GM19397 (cell line): ENCODE measurements at regions not wholly inside any gene's neighbourhood (a gene's known extent, or its start where the extent isn't known, plus 50 kb on each side); places are given as distances from the start of the nearest gene placed in this dataset.

Experiments used
- ATAC-seq: cut with Tn5 transposase; IDR thresholded peaks from one replicate; pipeline ENCODE4 v1.9.1; 2021; ENCODE audit warnings: mild to moderate bottlenecking, moderate library complexity; ENCODE audit not compliant: unreplicated experiment

DNA sequence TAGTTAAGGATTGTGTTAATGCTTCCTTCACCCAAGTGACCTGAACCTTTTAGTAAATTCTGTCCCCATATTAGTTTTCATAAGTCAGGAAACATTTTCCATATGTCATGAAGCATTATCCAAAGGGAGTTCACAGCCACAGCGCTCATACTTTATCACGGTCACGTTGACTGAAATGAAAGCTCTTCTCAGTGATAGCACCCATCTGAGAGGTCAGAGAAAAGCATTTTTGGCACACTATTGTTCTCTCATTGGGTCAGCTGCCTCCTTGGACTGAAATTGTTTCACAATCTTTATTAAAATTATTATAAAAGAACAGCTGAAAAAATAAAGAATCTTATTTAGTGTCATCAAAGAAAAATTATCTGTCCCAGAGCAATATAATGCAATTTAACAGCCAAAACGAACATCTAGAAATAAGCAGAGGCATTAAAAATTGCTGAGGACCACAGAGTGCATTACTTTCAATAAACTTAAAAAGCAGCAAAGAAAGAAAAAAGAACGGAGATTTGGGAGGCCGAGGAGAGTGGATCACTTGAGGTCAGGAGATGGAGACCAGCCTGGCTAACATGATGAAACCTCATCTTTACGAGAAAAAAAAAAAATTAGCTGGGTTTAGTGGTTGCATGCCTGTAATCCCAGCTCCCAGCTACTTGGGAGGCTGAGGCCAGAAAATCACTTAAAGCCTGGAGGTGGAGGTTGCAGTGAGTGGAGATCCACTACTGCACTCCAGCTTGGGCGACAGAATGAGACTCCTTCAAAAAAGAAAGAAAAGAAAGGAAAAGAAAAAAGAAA, 680.8 kb upstream of the FAM241A start:
- ATAC-seq, result no peak

- ATAC-seq, result no peak
Observed at GRCh38 chr4:111466811-111467604, 678.2 kb upstream of the FAM241A start.

- ATAC-seq, result no peak
Observed at GRCh38 chr4:111475001-111475400, 670.3 kb upstream of the FAM241A start.

- no peak for ATAC-seq
Observed at GRCh38 chr4:111475666-111476065, 669.6 kb upstream of the FAM241A start.

GRCh38 chr4:111480510-111480909, 664.7 kb upstream of the FAM241A start:
- no peak for ATAC-seq

DNA sequence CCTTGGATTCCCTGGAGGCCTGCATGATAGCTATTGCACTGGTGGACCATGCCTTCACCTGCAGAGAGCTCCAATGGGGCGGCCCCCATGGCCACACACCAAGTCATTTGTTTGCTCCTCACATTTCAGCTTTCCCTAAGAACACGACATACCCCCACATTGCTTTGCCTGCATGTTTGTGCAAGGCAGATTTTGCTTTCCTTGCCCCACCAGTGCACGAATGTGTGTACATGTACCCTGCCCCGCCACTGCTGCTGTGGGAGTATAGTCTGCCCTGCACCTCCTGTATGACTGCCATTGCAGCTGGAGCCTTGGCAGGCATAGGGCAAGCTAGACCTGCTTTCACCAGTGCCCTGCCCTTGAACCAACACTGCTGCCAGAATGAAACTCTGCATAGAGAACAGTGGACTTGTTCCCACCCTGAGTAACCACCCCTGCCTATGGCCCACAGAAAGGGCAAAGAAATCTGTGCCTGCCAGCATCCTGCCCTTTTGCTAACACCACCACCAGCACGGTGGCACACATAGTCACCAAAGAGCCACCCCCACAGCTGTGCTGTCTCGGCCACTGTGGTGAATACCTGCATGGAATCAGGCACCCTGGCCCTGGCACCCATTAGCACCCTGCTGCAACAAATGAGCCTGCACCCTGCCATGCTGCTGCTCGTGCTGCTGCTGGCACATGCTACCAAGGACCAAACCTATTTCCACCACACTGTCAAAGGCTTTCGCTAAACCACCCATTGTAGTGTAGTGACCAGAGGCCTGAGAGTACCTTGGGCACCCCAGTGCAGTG, 661.7 kb upstream of the FAM241A start:
- no peak for ATAC-seq

DNA sequence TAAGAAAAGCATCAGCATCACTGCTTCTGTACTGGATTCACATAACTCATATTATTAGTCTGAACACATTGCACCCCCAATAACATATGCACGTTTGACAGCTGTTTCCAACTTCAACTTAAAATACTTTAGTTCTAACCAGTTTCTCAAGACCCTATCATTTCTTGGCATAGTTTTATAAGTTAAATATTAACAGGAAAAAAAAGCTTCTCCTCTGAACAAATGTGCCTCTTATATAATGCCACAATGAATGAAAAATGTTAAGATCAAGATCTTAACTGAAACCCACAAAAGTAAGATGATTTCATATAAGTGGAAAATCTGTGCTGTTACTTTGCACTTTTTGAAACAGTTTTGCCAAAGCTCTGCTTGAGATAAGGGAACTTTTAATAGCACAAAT, 652.8 kb upstream of the FAM241A start:
- no peak for ATAC-seq

DNA sequence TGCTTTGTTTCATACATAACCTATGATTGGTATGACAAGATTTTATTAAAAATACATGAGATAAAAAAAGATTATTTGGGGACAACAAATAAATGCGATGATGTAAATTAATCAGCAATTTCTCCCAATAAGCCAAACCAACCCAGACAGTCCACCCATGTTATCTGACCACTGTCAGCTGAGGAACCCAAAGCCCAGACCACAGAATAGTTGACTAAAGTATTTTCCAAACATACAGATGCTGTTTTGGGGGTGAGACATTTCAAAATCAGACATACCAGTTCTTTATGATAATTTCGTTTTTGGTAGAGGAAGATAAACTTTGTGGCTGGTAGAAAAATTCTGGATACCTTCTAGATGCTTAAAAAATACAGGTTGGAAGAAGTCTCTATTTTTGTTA, 650.8 kb upstream of the FAM241A start:
- no peak for ATAC-seq

DNA sequence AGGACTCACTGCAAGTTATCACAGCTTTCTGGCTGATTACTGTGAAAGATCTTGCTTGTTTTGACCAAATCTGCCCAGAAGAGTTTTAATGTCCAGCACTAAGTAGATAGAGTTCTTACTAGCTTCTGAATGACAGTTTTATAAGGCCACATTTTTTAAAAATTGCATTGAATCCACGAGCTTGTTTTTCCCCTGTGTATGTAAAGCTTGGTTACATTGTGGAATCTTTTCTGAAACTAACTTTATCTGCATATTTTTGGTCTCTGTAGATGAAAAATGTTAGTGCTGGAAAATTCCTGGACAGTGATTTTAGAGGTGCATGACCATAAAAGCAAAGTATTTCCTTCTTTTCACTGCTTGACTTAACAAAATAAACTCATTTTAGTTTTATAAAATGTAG, 650.3 kb upstream of the FAM241A start:
- ATAC-seq, result no peak

DNA sequence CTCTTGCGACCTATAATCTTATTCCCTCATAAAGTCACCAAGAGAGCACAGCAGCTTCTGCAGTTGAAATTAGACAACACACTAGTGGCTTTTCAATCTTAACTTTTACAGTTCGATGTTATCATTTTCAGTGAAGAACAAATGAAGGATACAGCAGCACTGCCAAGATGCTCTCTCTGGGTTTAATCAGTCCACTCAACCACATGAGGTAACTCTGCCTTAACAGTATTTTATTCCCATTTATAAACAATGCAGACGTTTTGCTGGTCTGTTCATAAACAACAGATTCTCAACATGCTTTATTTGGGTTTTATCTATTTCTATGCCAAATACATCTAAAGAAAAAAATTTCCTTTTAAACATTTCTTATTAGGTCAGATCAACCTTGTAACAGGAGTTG, 646.0 kb upstream of the FAM241A start:
- ATAC-seq, result no peak

- ATAC-seq, result no peak
Observed at GRCh38 chr4:111499706-111500105, 645.5 kb upstream of the FAM241A start.

- ATAC-seq, result no peak
Observed at GRCh38 chr4:111500858-111501257, 644.4 kb upstream of the FAM241A start.

- ATAC-seq, result no peak
Observed at GRCh38 chr4:111501946-111502345, 643.3 kb upstream of the FAM241A start.

DNA sequence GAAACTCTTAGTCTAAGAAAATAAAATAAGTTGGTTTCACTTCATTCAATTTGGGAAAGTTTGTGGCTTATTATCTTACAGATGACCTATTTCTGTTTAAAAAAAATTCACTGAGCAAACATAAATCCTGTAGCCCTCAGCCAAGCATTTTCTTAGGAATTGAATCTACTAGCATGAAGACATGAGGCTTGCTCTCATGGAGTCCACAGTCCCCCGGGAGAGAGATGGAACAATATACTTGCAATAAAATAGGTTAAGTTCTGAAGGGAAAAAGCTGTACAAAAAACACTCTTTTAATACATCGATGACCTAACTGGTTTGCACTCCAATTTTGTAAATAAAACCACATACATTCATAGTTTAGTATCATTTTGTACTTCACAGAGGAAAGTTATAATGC, 642.6 kb upstream of the FAM241A start:
- ATAC-seq, result no peak

DNA sequence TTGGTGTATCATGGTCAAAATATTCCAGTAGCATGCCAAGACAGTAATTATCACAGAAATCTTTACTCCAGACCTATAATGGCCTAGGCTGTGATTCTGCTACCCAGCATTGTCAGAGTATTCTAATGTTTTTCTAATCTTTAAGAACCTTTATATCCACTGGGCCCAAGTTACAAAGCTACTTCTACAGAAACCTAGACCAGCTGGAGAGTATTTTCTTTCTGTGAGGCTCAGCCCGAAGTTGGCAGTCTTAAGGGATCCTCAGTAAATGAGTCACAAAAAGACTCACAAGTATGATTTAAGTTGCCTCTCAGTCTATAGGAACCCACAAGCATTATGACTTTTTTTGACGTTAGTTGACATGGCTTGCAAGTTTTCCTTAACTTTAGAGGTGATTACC, 638.5 kb upstream of the FAM241A start:
- ATAC-seq, result no peak

DNA sequence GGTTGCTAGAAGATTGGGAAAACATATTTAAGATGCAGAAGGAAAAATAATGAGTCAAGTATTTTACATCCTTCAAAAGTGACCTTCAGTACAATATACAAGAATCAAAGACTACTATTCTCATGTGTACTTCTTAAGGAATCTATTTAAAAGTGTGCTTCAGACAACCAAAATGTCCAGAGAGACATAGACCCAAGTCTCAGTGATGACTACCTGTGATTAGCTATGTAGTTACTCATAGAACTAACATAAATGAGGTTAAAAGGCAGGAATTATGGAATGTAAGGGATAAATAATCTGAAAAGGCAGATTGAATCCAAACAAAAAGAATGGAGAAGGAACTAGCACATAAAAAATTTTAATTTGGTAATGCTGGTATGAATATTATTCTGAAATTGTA, 634.7 kb upstream of the FAM241A start:
- no peak for ATAC-seq

DNA sequence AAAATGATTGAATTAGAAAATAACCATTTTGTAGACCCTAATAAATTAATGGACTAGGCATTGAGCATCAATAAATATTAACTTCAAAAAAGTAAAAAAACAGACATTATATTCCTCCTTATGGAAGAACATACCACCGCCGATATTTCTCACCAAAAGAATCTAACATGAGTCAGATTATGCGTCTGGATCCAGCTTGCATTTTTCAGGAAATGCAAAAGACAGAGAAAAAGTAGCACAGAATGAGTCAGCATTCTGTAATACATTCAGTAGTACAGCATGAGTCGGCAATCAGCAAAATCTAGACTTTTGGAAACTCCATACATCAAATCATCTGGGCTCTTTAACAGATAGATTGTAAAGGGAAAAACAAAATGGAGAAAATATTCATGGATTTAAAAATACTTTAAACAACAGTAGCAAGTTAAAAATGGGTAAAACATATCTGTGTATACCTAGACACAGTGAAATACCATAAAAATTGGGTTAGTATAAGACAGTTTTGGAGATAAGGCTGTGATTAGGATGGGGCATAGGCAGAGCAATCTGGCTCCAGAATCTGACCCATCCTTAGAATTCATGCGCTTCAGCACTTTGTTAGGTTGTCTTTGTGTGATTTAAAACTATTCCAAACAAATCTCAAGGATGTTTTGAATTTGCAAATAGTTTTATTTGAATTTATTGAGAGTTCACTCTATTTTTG, 633.0 kb upstream of the FAM241A start:
- ATAC-seq, result no peak

DNA sequence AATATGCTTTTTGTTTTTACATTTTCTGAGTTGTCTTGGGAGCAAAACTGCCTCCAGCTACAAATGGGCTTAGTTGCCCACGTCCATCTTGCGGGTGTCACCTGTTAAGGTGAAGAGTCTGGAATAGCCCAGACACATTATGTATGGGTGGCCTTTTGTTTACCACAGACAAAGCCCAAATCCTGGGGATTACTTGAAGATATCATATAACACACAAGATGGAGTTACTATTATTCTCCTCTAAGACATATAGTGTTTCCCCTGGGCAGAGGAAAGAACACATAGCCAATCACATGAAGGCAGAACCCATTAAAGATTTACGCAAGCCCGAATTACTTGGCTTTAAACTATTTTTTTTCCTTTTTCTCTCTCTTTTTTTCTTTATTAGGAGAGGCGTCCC, 625.6 kb upstream of the FAM241A start:
- no peak for ATAC-seq

- ATAC-seq, result no peak
Observed at GRCh38 chr4:111530446-111530845, 614.8 kb upstream of the FAM241A start.

DNA sequence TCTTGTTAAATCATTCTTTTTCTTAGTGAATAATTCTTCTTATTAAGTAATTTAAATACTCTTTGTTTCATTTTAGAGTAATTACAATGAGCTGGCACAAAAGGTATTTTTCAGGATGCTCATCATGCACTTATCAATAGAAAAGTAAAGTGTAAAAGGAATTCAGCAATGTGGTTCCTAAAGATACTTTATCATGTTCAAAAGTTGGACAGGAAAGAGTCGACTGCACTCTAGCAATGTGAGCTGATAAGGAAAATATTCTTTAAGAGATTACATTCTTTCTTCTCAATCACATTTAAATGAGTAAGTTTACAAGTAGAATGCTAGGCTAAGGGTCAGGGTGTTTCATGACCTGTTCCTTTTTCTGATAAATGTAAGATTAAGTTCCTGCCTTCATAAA, 609.5 kb upstream of the FAM241A start:
- no peak for ATAC-seq

DNA sequence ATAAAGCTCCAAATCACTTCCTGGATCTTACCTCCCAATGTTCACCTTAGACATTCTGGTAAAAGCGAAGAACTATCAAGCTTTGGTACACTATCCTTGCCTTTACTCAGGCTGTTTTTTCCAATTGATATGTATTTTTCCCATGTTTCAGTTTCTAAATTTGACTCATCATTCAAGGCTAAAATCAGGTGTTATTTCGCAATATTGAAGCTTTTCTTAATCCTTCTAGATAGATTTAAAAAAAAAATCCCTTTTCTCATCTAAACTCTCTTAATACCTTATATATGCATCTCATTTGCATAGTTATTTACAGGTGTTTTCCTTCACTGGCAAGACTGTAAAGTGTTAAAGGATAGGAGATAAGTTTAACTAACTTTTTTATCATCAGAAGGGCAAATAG, 608.1 kb upstream of the FAM241A start:
- ATAC-seq, result no peak
